ENCODE measurements at regions not wholly inside any gene's neighbourhood (a gene's known extent, or its start where the extent isn't known, plus 50 kb on each side); places are given as distances from the start of the nearest gene placed in this dataset.

- Histone ChIP-seq H3K27ac (ENCODE audit: low read length) (no peak overlapping the region), H3K27me3 (ENCODE audit: low read length) (no peaks in the 10 kb centered on the region), H2AFZ (ENCODE audit: low read length) (no peak overlapping the region), H3K9me2 (replicated peaks; ENCODE audit: low read length) (no peaks in the 10 kb centered on the region), H3K9me3 (ENCODE audit: low read length) (0 out of 2 replicates have a peak, but pooled peaks cover 4% of the 10 kb centered on the region), H3F3A (ENCODE audit: low read length, unreplicated experiment) (no peaks in the 10 kb centered on the region), H3K4me1 (ENCODE audit: insufficient read depth, low read length) (no peaks in the 10 kb centered on the region), H4K20me1 (ENCODE audit: low read length) (no peaks in the 10 kb centered on the region), H3K4me2 (ENCODE audit: low read length) (no peak overlapping the region), H3K9ac (ENCODE audit: low read length) (no peak overlapping the region), H3K79me2 (ENCODE audit: low read length) (no peaks in the 10 kb centered on the region), H3K36me3 (ENCODE audit: low read depth, low read length) (no peaks in the 10 kb centered on the region), H3K4me3 (ENCODE audit: low read length) (no peak overlapping the region)
- DNase-seq (no peak), ATAC-seq (peak; percentile 13; the same call in 1 of the 2 replicates)
- intact Hi-C loops (cut with micrococcal nuclease) = no loop called here
- no TSS peak for BruUV-seq (replicated peaks)
- TF ChIP-seq CTCF (conservative IDR thresholded peaks at IDR 0.05; ENCODE audit: low read depth, low read length) (no peak), EZH2 (IDR thresholded peaks at IDR 0.05; ENCODE audit: low read length, unreplicated experiment) (no peak), EZH2phosphoT487 (IDR thresholded peaks at IDR 0.05; ENCODE audit: borderline replicate concordance, low read length) (no peak)
- ChIA-PET POLR2A (ENCODE audit: unreplicated experiment) (no interaction called here), CTCF (no interaction called here)
These were observed 1054.3 kb upstream of the SLC39A10 start for GRCh38 chr2:194602750-194603149.

DNA sequence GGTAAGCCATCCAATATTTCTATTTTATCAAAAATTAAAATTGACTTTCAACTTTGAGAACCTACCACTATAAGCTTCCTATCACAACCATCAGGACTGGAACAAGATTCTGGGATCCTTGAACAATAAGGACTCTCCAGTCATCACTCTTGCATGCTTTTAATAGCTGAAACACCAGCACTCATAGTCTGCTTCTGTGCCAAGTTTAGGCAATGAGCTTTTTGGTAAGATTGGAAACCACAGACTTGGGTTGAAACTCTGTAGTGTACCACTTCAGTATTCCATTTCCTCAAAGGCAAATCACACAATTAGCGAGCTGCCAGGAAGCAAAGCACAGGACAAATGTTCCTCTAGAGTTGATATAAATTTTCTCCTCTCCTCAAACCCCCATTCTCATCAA is 1065.8 kb upstream of the SLC39A10 start:
- intact Hi-C loops (cut with micrococcal nuclease) = no loop called here
- POLR2A ChIA-PET (ENCODE audit: unreplicated experiment) = no interaction called here
- no peaks in the 10 kb centered on the region for H3K9me2 ChIP-seq (replicated peaks; ENCODE audit: low read length)
- H3F3A ChIP-seq (ENCODE audit: low read length, unreplicated experiment) = no peaks in the 10 kb centered on the region
- H3K4me1 ChIP-seq (ENCODE audit: insufficient read depth, low read length) = 0 out of 2 replicates have a peak, but pooled peaks cover 4% of the 10 kb centered on the region
- no peaks in the 10 kb centered on the region for H3K27me3 ChIP-seq (ENCODE audit: low read length)
- no peaks in the 10 kb centered on the region for H3K36me3 ChIP-seq (ENCODE audit: low read depth, low read length)
- no TSS peak for BruUV-seq (replicated peaks)
- ATAC-seq (no peak), DNase-seq (no peak)
- H2AFZ ChIP-seq (ENCODE audit: low read length) = no peak overlapping the region
- no peak overlapping the region for H3K4me3 ChIP-seq (ENCODE audit: low read length)
- no peaks in the 10 kb centered on the region for H3K9me3 ChIP-seq (ENCODE audit: low read length)
- TF ChIP-seq CTCF (conservative IDR thresholded peaks at IDR 0.05; ENCODE audit: low read depth, low read length) (no peak), EZH2phosphoT487 (IDR thresholded peaks at IDR 0.05; ENCODE audit: borderline replicate concordance, low read length) (no peak), EZH2 (IDR thresholded peaks at IDR 0.05; ENCODE audit: low read length, unreplicated experiment) (no peak)
- no peak overlapping the region for H3K9ac ChIP-seq (ENCODE audit: low read length)
- no peaks in the 10 kb centered on the region for H4K20me1 ChIP-seq (ENCODE audit: low read length)
- H3K79me2 ChIP-seq (ENCODE audit: low read length) = no peaks in the 10 kb centered on the region
- CTCF ChIA-PET = interaction anchor here (0.7 kb wide), 1 partner anchor 132 kb away, joined by 4 read pairs; no protein-coding TSS in a partner anchor
- H3K27ac ChIP-seq (ENCODE audit: low read length) = no peak overlapping the region
- H3K4me2 ChIP-seq (ENCODE audit: low read length) = no peak overlapping the region

DNA sequence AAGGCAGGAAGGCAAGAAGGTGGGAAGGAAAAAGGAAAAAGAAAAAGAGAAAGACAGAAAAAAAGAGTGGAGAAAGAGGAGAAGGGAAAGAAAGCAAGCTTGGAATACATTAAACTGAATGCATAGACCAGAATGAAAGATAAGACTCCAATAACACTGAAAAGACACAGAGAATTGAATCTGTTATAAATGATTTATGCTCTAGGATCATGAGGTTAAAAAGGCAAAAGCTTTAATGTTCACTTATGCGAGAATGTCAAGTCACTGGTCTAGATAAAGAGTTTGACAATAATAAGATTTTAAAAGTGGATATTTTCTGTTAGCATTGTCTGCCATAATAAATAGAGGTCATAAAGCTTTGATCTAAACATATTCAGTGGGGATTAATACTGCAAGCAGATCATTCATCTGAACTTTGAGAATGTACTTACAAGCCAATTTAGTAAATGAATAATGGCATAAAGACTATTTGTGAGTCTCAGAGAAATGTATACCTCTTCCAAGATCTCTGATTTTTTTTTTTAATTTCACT is 1069.2 kb upstream of the SLC39A10 start:
- H3K9me2 ChIP-seq (replicated peaks; ENCODE audit: low read length) = no peaks in the 10 kb centered on the region
- ATAC-seq = no peak
- no peak overlapping the region for H3K9ac ChIP-seq (ENCODE audit: low read length)
- H3K4me3 ChIP-seq (ENCODE audit: low read length) = no peak overlapping the region
- ChIA-PET POLR2A (ENCODE audit: unreplicated experiment) (no interaction called here), CTCF (no interaction called here)
- no peaks in the 10 kb centered on the region for H3K27me3 ChIP-seq (ENCODE audit: low read length)
- H3K27ac ChIP-seq (ENCODE audit: low read length) = no peak overlapping the region
- 0 out of 2 replicates have a peak overlapping the region, but pooled peaks have one; percentile 19 for H3K4me2 ChIP-seq (ENCODE audit: low read length)
- no peaks in the 10 kb centered on the region for H3K36me3 ChIP-seq (ENCODE audit: low read depth, low read length)
- no peaks in the 10 kb centered on the region for H3F3A ChIP-seq (ENCODE audit: low read length, unreplicated experiment)
- TF ChIP-seq EZH2 (IDR thresholded peaks at IDR 0.05; ENCODE audit: low read length, unreplicated experiment) (no peak), CTCF (conservative IDR thresholded peaks at IDR 0.05; ENCODE audit: low read depth, low read length) (no peak), EZH2phosphoT487 (IDR thresholded peaks at IDR 0.05; ENCODE audit: borderline replicate concordance, low read length) (no peak)
- 0 out of 2 replicates have a peak, but pooled peaks cover 4% of the 10 kb centered on the region for H3K4me1 ChIP-seq (ENCODE audit: insufficient read depth, low read length)
- no peaks in the 10 kb centered on the region for H3K79me2 ChIP-seq (ENCODE audit: low read length)
- intact Hi-C loops (cut with micrococcal nuclease) = no loop called here
- H3K9me3 ChIP-seq (ENCODE audit: low read length) = no peaks in the 10 kb centered on the region
- H4K20me1 ChIP-seq (ENCODE audit: low read length) = no peaks in the 10 kb centered on the region
- H2AFZ ChIP-seq (ENCODE audit: low read length) = 0 out of 2 replicates have a peak overlapping the region, but pooled peaks have one; percentile 14
- BruUV-seq (replicated peaks) = no TSS peak
- DNase-seq = no peak
